ENCODE measurements at regions not wholly inside any gene's neighbourhood (a gene's known extent, or its start where the extent isn't known, plus 50 kb on each side); places are given as distances from the start of the nearest gene placed in this dataset.

DNA sequence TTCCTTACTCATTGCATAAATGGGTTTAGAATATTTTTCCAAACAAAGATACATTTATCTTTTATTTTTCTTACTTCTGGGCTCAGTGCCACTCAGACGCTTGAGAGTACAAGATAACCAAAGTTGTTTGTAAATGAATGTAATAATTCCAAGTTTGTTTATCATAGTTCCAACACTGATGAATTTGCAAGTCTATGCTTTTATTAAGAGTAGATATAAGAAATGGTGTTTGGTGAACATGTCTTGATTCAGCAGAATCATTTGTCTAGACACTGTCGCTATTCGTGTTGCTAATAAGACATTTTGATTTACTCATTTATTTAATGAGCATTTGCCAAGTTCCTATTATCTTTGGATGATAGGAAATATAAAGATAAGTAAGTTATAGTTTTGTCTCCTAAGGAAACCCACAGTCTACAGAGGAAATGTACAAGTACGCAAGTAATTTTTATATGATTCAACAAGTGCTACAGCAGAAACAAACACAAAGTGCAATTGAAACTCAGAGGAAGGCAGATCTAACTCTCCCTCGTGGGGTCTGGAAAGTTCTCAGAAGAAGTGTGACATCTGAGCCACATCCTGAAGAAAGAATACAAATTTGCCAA is 132.8 kb upstream of the FSCB start:
- no peak for DNase-seq
- no peak overlapping the region for H3K4me3 ChIP-seq
- no peaks in the 10 kb centered on the region for H3K27me3 ChIP-seq
- H3K9me3 ChIP-seq: no peaks in the 10 kb centered on the region
- H3K27ac ChIP-seq: no peak overlapping the region
- intact Hi-C loops (cut with DNase I): no loop called here
- H3K4me1 ChIP-seq: no peaks in the 10 kb centered on the region
- ATAC-seq: no peak
- TF ChIP-seq, protein P1, sequence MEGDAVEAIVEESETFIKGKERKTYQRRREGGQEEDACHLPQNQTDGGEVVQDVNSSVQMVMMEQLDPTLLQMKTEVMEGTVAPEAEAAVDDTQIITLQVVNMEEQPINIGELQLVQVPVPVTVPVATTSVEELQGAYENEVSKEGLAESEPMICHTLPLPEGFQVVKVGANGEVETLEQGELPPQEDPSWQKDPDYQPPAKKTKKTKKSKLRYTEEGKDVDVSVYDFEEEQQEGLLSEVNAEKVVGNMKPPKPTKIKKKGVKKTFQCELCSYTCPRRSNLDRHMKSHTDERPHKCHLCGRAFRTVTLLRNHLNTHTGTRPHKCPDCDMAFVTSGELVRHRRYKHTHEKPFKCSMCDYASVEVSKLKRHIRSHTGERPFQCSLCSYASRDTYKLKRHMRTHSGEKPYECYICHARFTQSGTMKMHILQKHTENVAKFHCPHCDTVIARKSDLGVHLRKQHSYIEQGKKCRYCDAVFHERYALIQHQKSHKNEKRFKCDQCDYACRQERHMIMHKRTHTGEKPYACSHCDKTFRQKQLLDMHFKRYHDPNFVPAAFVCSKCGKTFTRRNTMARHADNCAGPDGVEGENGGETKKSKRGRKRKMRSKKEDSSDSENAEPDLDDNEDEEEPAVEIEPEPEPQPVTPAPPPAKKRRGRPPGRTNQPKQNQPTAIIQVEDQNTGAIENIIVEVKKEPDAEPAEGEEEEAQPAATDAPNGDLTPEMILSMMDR (IDR thresholded peaks at IDR 0.05): no peak
- H3K36me3 ChIP-seq: no peaks in the 10 kb centered on the region

DNA sequence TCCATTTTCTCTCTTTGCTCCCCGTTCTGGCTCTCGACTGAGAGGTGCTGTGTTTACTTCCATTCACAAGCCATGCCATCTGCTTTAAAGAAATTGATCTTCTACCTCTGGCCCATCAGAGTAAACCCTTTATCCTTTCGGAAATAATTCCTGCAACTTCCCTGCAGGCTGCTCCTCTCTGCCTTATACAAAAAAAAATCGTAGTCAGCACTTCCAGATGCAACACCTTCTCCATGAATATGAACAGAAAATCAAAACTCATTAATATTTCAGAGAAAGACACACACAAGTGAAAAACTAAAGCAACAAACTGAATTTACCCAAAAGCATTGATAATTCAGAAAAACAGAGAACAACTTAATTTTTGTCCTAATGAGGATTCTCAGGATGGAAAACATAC is 127.6 kb upstream of the FSCB start:
- Histone ChIP-seq H3K27me3 (no peaks in the 10 kb centered on the region), H3K4me1 (no peaks in the 10 kb centered on the region), H3K27ac (no peak overlapping the region), H3K9me3 (no peaks in the 10 kb centered on the region), H3K36me3 (no peaks in the 10 kb centered on the region), H3K4me3 (no peak overlapping the region)
- DNase-seq (no peak), ATAC-seq (no peak)
- TF ChIP-seq, protein P1 (IDR thresholded peaks at IDR 0.05): no peak
- intact Hi-C loops (cut with DNase I): no loop called here

DNA sequence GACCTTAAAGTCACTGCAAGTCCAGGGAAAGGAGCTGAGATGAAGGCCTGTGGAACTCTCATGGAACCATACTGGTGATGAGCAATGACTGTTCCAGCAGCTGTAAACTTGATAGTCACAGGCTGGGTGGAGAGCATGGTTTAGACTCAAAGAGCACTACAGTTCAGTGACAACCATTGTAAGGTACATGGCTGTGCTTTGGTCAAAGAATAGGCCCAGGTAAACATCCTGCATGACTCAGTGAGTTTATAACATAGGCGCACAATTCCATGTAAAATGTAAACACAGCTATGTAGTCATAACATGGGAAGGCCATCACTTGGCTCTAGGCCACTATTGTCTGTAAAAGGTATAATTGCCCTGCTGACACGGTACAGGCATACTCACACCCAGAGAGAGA is 119.3 kb upstream of the FSCB start:
- no peaks in the 10 kb centered on the region for H3K36me3 ChIP-seq
- TF ChIP-seq, protein P1 (IDR thresholded peaks at IDR 0.05): no peak
- H3K4me3 ChIP-seq: no peak overlapping the region
- H3K27me3 ChIP-seq: no peaks in the 10 kb centered on the region
- intact Hi-C loops (cut with DNase I): no loop called here
- no peaks in the 10 kb centered on the region for H3K9me3 ChIP-seq
- no peak overlapping the region for H3K27ac ChIP-seq
- DNase-seq: no peak
- H3K4me1 ChIP-seq: no peaks in the 10 kb centered on the region
- no peak for ATAC-seq

DNA sequence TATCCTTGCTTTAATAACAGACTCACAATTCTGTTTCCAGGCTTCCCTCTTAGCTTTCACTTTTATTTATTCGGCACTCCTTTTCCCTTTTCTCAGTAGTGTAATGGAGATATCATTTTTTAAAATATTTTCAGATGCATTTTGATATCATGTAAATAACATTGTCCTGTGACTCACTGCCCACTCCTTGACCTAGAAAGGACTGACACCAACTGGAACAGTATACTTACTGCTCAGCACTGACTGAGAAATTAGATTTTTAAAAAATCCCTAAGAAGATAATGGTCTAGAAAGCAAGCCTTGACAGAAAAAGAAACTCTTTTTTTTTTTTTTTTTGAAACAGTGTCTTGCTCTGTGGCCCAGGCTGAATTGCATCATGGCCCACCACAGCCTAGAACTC is 118.0 kb upstream of the FSCB start:
- TF ChIP-seq, protein P1 (IDR thresholded peaks at IDR 0.05): no peak
- Histone ChIP-seq H3K9me3 (no peaks in the 10 kb centered on the region), H3K36me3 (no peaks in the 10 kb centered on the region), H3K27me3 (no peaks in the 10 kb centered on the region), H3K27ac (no peak overlapping the region), H3K4me3 (no peak overlapping the region), H3K4me1 (no peaks in the 10 kb centered on the region)
- ATAC-seq (no peak), DNase-seq (no peak)
- intact Hi-C loops (cut with DNase I): no loop called here

DNA sequence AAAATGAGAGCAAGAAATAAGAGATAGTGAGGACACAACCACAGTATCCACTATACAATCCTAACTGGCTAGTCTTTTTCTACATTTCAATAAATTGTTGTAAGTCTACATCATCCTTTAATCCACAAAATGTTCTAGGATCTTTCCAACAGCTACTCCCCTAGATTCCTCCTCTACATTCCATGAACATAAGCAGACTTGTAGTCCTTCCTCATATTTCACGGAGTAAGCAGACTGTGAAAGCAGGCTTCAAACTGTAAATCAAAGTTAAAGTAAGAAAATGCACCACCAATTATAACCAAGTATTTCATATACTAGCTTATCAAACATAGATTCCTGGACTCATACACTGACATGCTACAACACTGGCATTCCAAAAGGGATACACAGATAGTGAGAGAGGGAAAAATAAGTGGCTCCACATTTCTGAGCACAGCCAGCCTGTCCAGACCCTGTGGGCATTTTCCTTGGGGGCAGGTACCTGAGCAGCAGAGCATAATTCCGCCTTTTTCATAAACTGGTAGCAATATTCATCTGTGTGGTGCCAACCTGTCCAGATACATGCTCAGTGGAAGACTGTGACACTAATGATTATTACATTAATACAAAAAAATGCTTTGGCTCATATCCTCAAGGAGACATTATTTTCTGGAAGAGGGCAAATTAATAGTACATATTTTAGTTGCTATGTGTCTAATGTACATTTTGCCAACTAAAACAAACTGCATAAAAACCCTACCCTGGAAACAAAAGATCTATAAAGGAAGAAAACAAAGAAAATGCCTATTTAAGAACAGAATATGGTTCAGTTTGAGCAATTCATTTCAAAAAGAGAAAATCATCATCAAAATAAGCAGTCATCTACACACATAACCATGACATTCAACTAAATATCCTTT is 113.3 kb upstream of the FSCB start:
- Histone ChIP-seq H3K4me3 (no peak overlapping the region), H3K4me1 (no peaks in the 10 kb centered on the region), H3K9me3 (no peaks in the 10 kb centered on the region), H3K36me3 (no peaks in the 10 kb centered on the region), H3K27ac (no peak overlapping the region), H3K27me3 (no peaks in the 10 kb centered on the region)
- DNase-seq (no peak), ATAC-seq (no peak)
- intact Hi-C loops (cut with DNase I): no loop called here
- TF ChIP-seq, protein P1 (IDR thresholded peaks at IDR 0.05): no peak

All from upper lobe of right lung (tissue), 1 donor.